HepG2 (cell line): ENCODE measurements at regions not wholly inside any gene's neighbourhood (a gene's known extent, or its start where the extent isn't known, plus 50 kb on each side); places are given as distances from the start of the nearest gene placed in this dataset.

ENCODE experiments used
- ATAC-seq: fragments of 200-7000 bp; cut with Tn5 transposase; 3 replicates; pipeline ENCODE4 v1.9.1; 2020; ENCODE audit warnings: mild to moderate bottlenecking, moderate library complexity
- BruUV-seq: library from RNA; stranded (reverse); fragments of 400-500 nt; replicated peaks from 2 replicates; lab custom pipeline; 2021; lab: Mats Ljungman, UMichigan
- CTCF ChIA-PET: fragments of 300-600 bp; formaldehyde crosslinking; extraction: SDS; loops from one replicate; lab custom pipeline; 2021; ENCODE audit warnings: low total read pairs, inconsistent platforms, low intra/inter-chr PET ratio; lab: Yijun Ruan, JAX
- POLR2A ChIA-PET: fragments of 350-600 bp; sonication (Branson Sonifier 250); formaldehyde crosslinking; loops from one replicate; lab custom pipeline; 2020; ENCODE audit warnings: antibody characterized with exemption, inconsistent platforms; lab: Yijun Ruan, JAX
- DNase-seq: peaks from one replicate; pipeline ENCODE4 v3.0.0-alpha.2; 2015; ENCODE audit warnings: low spot score
- FAIRE-seq: peaks from 3 replicates; lab custom pipeline; 2011; peaks lifted over from hg19 to GRCh38; lab: Jason Lieb, UNC
- H2AFZ ChIP-seq: one replicate; pipeline ENCODE4 v1.6.1; 2011; ENCODE audit warnings: low read length, inconsistent platforms
- H3K27ac ChIP-seq: fragments of 300-600 bp; 3 replicates; pipeline ENCODE4 v1.8.0; 2011; ENCODE audit warnings: mixed run types, mild to moderate bottlenecking, mixed read lengths, low read length, inconsistent platforms; ENCODE audit not compliant: insufficient read depth; ENCODE audit errors: extremely low read length
- H3K27me3 ChIP-seq, 2 experiments: fragments of 200-600 bp in 1 of 2; 2 replicates in 1 of 2; 3 replicates in 1 of 2; pipeline versions ENCODE4 v1.6.0 to v1.8.0; 2011; ENCODE audit warnings: low read length in 2 of 2, mild to moderate bottlenecking in 2 of 2, moderate library complexity in 2 of 2, inconsistent platforms in 1 of 2; ENCODE audit not compliant: insufficient read depth in 2 of 2, control insufficient read depth in 1 of 2
- H3K36me3 ChIP-seq, 2 experiments: fragments of 200-600 bp in 1 of 2; replicated peaks in 1 of 2; 2 replicates in 1 of 2; 3 replicates in 1 of 2; pipeline versions ENCODE4 v1.5.1 to v1.8.0; 2011; ENCODE audit warnings: low read length in 2 of 2, inconsistent platforms in 1 of 2; ENCODE audit not compliant: insufficient read depth in 2 of 2, control insufficient read depth in 1 of 2
- H3K4me1 ChIP-seq: 2 replicates; pipeline ENCODE4 v1.5.1; 2012; ENCODE audit warnings: low read length, inconsistent platforms; ENCODE audit not compliant: insufficient read depth
- H3K4me2 ChIP-seq: 2 replicates; pipeline ENCODE4 v1.6.0; 2011; ENCODE audit warnings: low read depth, low read length, inconsistent platforms
- H3K4me3 ChIP-seq, 3 experiments: fragments of 200-600 bp in 1 of 3; sonication (generic), shearing (Covaris generic) in 1 of 3; replicated peaks in 1 of 3; 2 replicates each; pipeline ENCODE4 v1.5.1; 2011 to 2016; ENCODE audit warnings: low read length in 3 of 3, inconsistent platforms in 2 of 3, low read depth in 2 of 3, mild to moderate bottlenecking in 2 of 3, control low read depth in 1 of 3, mixed read lengths in 1 of 3; ENCODE audit not compliant: insufficient read depth in 1 of 3
- H3K79me2 ChIP-seq: one replicate; pipeline ENCODE4 v1.6.1; 2011; ENCODE audit warnings: low read length, inconsistent platforms; ENCODE audit not compliant: insufficient read depth
- H3K9ac ChIP-seq: 2 replicates; pipeline ENCODE4 v1.6.0; 2011; ENCODE audit warnings: mild to moderate bottlenecking, low read depth, low read length, inconsistent platforms; ENCODE audit not compliant: insufficient read depth
- H3K9me3 ChIP-seq: 2 replicates; pipeline ENCODE4 v1.5.1; 2012; ENCODE audit warnings: mild to moderate bottlenecking, low read length
- H4K20me1 ChIP-seq: 2 replicates; pipeline ENCODE4 v1.6.0; 2011; ENCODE audit warnings: inconsistent platforms, mild to moderate bottlenecking, low read length, moderate library complexity; ENCODE audit not compliant: insufficient read depth
- ATF7-NPFF ChIP-seq: sonication (generic); formaldehyde crosslinking; IDR thresholded peaks from 2 replicates; pipeline ENCODE4 v1.8.1; 2023; ENCODE audit warnings: mild to moderate bottlenecking, low read depth, missing genetic modification reagents, moderate library complexity
- GATAD1 ChIP-seq: IDR thresholded peaks from 2 replicates; pipeline ENCODE4 v1.6.1; 2016; ENCODE audit warnings: missing genetic modification reagents, missing compliant biosample characterization
- HOXA9 ChIP-seq: sonication (generic); formaldehyde crosslinking; IDR thresholded peaks from 2 replicates; pipeline ENCODE4 v1.8.1; 2022; ENCODE audit warnings: missing genetic modification reagents, mild to moderate bottlenecking, moderate library complexity, borderline replicate concordance
- KLF12 ChIP-seq: sonication (generic); formaldehyde crosslinking; IDR thresholded peaks from 2 replicates; pipeline ENCODE4 v1.4.0; 2020; ENCODE audit warnings: missing genetic modification reagents, borderline replicate concordance
- SAP130 ChIP-seq: IDR thresholded peaks from 2 replicates; pipeline ENCODE4 v1.6.1; 2016; ENCODE audit warnings: low read depth
- SATB2 ChIP-seq: sonication (generic); formaldehyde crosslinking; IDR thresholded peaks from 2 replicates; pipeline ENCODE4 v1.5.0; 2020; ENCODE audit warnings: missing genetic modification reagents
- SMYD3 ChIP-seq: sonication (generic); formaldehyde crosslinking; IDR thresholded peaks from 2 replicates; pipeline ENCODE4 v1.8.1; 2023; ENCODE audit warnings: mild to moderate bottlenecking, missing genetic modification reagents
- ZNF235 ChIP-seq: sonication (generic); formaldehyde crosslinking; IDR thresholded peaks from 2 replicates; pipeline ENCODE4 v1.8.1; 2023; ENCODE audit warnings: mild to moderate bottlenecking, missing genetic modification reagents, borderline replicate concordance
- ZNF354B ChIP-seq: sonication (generic); formaldehyde crosslinking; IDR thresholded peaks from 2 replicates; pipeline ENCODE4 v1.8.0; 2022; ENCODE audit warnings: mild to moderate bottlenecking, missing genetic modification reagents
- ZNF44 ChIP-seq: sonication (generic); formaldehyde crosslinking; IDR thresholded peaks from 2 replicates; pipeline ENCODE4 v1.5.1; 2020; ENCODE audit warnings: mild to moderate bottlenecking, missing genetic modification reagents
- ZNF468 ChIP-seq: sonication (generic); formaldehyde crosslinking; IDR thresholded peaks from 2 replicates; pipeline ENCODE4 v1.8.0; 2022; ENCODE audit warnings: mild to moderate bottlenecking, moderate library complexity, missing genetic modification reagents
- WGBS: methylation state at CpG from one replicate; pipeline ENCODE4 v1.1.6; 2017; ENCODE audit warnings: low lambda C conversion rate; 5-methylcytosine and 5-hydroxymethylcytosine counted together
- in situ Hi-C: cut with HindIII; loops from 2 replicates; pipeline ENCODE4 v1.10.0; 2017; ENCODE audit warnings: low pct_unique_long_range_greater_than_20kb; ENCODE audit not compliant: extremely low pct_ligation_motif_present
- intact Hi-C: fragments of 100-400 bp; cut with micrococcal nuclease; formaldehyde crosslinking; loops from one replicate; pipeline ENCODE4 v1.10.0; 2022; ENCODE audit not compliant: unreplicated experiment
- TF ChIP-seq, protein P1 (sequence below): sonication (generic); formaldehyde crosslinking; conservative IDR thresholded peaks from 2 replicates; pipeline ENCODE4 v1.4.0; 2020; ENCODE audit warnings: missing genetic modification reagents

DNA sequence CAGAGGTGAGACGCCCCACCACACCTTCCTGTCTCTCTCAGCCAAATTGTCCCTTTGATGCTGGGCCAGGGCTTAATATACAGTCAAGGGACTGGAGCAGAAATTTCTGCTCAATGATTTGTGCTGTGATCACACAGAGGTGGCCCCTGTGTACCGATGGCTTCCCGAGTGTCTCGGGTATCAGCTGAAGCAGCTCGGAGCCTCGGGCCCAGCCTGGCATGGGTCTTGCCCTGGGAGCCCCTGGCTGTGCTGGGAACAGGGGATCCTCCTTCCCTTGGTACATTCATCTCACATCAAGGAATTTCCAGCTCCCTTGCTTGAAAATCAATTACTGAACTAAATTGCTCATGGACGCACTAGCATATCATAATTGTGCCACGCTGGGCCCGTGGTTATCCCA is 148.8 kb upstream of the C1orf174 start:
- BruUV-seq, result no TSS peak
- no peaks in the 10 kb centered on the region for H3K36me3 ChIP-seq
- POLR2A ChIA-PET, result no interaction called here

DNA sequence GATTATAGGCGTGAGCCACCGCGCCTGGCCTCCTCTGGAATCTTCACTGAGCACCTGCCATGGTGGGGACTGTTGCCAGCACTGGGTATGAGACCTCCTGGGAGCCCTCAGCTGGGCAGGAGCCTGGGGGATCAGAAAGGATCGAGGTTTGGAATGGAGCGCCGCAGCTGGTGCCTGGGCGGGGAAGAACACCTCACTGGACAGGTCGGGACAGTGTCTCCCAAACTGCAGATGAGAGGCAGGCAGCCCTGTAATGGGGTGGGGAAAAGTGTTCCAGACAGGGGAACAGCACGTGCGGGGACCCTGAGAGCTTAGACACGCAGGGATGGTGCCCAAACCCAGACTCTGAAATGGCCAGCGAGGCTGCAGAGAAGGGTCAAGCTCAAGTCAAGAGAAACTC is 150.9 kb upstream of the C1orf174 start:
- peaks cover 5 to 44% of the 10 kb centered on the region in 2 experiments; a peak in 4 of 5 replicates for H3K27me3 ChIP-seq

More for the DNA sequence above, 148.8 kb upstream of the C1orf174 start:
- Histone ChIP-seq H3K4me1 (no peaks in the 10 kb centered on the region), H3K4me3 (no peak overlapping the region), H3K27ac (no peak overlapping the region), H3K4me2 (no peak overlapping the region), H3K9me3 (no peaks in the 10 kb centered on the region), H4K20me1 (no peaks in the 10 kb centered on the region), H2AFZ (no peak overlapping the region), H3K27me3 (peaks cover 3 to 29% of the 10 kb centered on the region in 2 experiments; a peak in 4 of 5 replicates), H3K79me2 (no peaks in the 10 kb centered on the region), H3K9ac (no peak overlapping the region)
- intact Hi-C loops, result no loop called here
- TF ChIP-seq, protein P1, sequence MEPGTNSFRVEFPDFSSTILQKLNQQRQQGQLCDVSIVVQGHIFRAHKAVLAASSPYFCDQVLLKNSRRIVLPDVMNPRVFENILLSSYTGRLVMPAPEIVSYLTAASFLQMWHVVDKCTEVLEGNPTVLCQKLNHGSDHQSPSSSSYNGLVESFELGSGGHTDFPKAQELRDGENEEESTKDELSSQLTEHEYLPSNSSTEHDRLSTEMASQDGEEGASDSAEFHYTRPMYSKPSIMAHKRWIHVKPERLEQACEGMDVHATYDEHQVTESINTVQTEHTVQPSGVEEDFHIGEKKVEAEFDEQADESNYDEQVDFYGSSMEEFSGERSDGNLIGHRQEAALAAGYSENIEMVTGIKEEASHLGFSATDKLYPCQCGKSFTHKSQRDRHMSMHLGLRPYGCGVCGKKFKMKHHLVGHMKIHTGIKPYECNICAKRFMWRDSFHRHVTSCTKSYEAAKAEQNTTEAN (CRISPR knock-in tag), result no peak
- no peak for TF ChIP-seq ATF7-NPFF (CRISPR knock-in tag)
- TF ChIP-seq ZNF468 (CRISPR knock-in tag), result no peak
- no peak for TF ChIP-seq GATAD1 (CRISPR knock-in tag)
- TF ChIP-seq HOXA9, result no peak
- no peak for TF ChIP-seq ZNF44 (CRISPR knock-in tag)
- no peak for TF ChIP-seq SAP130 (CRISPR knock-in tag)
- CTCF ChIA-PET, result no interaction called here
- ATAC-seq (no peak), DNase-seq (no peak), FAIRE-seq (no peak)
- WGBS, result 22% methylated on average over 3 of the region's 9 CpGs
- in situ Hi-C loops, result no loop called here

More for the DNA sequence above, 150.9 kb upstream of the C1orf174 start:
- H4K20me1 ChIP-seq, result no peaks in the 10 kb centered on the region
- ChIA-PET POLR2A (no interaction called here), CTCF (no interaction called here)
- no peak overlapping the region for H3K9ac ChIP-seq
- H3K4me3 ChIP-seq, result no peak overlapping the region
- intact Hi-C loops, result no loop called here
- no peak overlapping the region for H3K4me2 ChIP-seq
- no peaks in the 10 kb centered on the region for H3K9me3 ChIP-seq
- no peak overlapping the region for H2AFZ ChIP-seq
- H3K36me3 ChIP-seq, result no peaks in the 10 kb centered on the region
- WGBS, result 54% methylated on average over 9 of the region's 12 CpGs
- no peak for ATAC-seq
- no peaks in the 10 kb centered on the region for H3K4me1 ChIP-seq
- BruUV-seq, result no TSS peak
- H3K79me2 ChIP-seq, result no peaks in the 10 kb centered on the region
- no peak overlapping the region for H3K27ac ChIP-seq
- TF ChIP-seq KLF12 (CRISPR knock-in tag), result no peak
- no peak for TF ChIP-seq ZNF235
- TF ChIP-seq SMYD3 (CRISPR knock-in tag), result no peak
- no peak for TF ChIP-seq ZNF354B (CRISPR knock-in tag)
- TF ChIP-seq SATB2 (CRISPR knock-in tag), result no peak
- TF ChIP-seq, all 625 proteins: peak for 0
- no peak for DNase-seq
- in situ Hi-C loops, result loop anchor here (25.0 kb wide), 1 partner anchor 139 kb away; the partner anchor contains the start of gene C1orf174
- FAIRE-seq, result no peak
